ENCODE measurements at regions not wholly inside any gene's neighbourhood (a gene's known extent, or its start where the extent isn't known, plus 50 kb on each side); places are given as distances from the start of the nearest gene placed in this dataset.

- no peaks in the 10 kb centered on the region for H3K9me3 Mint-ChIP-seq (ENCODE audit: insufficient read depth)
- no peak overlapping the region for H3K27ac ChIP-seq (ENCODE audit: low read length in 2 of 2)
- H3K4me2 ChIP-seq (replicated peaks; ENCODE audit: low read depth, low read length, poor library complexity, severe bottlenecking), result no peak overlapping the region
- H3K4me1 Mint-ChIP-seq, result no peaks in the 10 kb centered on the region
- no peak overlapping the region for H3K4me3 ChIP-seq (ENCODE audit: control extremely low read depth in 1 of 5, extremely low read depth in 1 of 5, insufficient read depth in 1 of 5, low read depth in 2 of 5, low read length in 4 of 5)
- H3K27me3 ChIP-seq (replicated peaks in 1 of 4; ENCODE audit: control extremely low read depth in 1 of 4, control insufficient read depth in 3 of 4, insufficient read depth in 4 of 4, low read length in 3 of 4), result no peaks in the 10 kb centered on the region
- no peaks in the 10 kb centered on the region for H3K4me1 ChIP-seq (ENCODE audit: control insufficient read depth in 2 of 2, insufficient read depth in 2 of 2, low read length in 2 of 2)
- peaks cover 2 to 10% (median 2%) of the 10 kb centered on the region in 3 donors for H3K9me3 ChIP-seq (ENCODE audit: control extremely low read depth in 1 of 3, control insufficient read depth in 2 of 3, insufficient read depth in 1 of 3, low read length in 2 of 3)
- no peak for DNase-seq
- H3K27ac Mint-ChIP-seq, result no peak overlapping the region
- no peak for TF ChIP-seq EZH2 (IDR thresholded peaks at IDR 0.05; ENCODE audit: borderline replicate concordance, insufficient read depth, low read depth, low read length, poor library complexity, severe bottlenecking)
- no peak for TF ChIP-seq CTCF (IDR thresholded peaks at IDR 0.05)
- no peak overlapping the region for H3K9ac ChIP-seq (ENCODE audit: low read length)
- intact Hi-C loops (cut with micrococcal nuclease), result no loop called here
- POLR2A ChIA-PET, result no interaction called here
- 89% methylated on average over 1 of the region's 2 CpGs for WGBS (ENCODE audit: insufficient coverage)
- no peaks in the 10 kb centered on the region for H3K79me2 ChIP-seq (ENCODE audit: control insufficient read depth, insufficient read depth, low read length)
- CTCF ChIA-PET, result no interaction called here
- H4K20me1 ChIP-seq (ENCODE audit: control insufficient read depth, insufficient read depth, low read length, poor library complexity, severe bottlenecking), result no peaks in the 10 kb centered on the region
- H2AFZ ChIP-seq (ENCODE audit: insufficient read depth, low read depth, low read length, poor library complexity, severe bottlenecking), result no peak overlapping the region
- H3K36me3 ChIP-seq (replicated peaks in 1 of 2; ENCODE audit: control extremely low read depth in 1 of 2, control insufficient read depth in 1 of 2, extremely low read depth in 1 of 2, insufficient read depth in 2 of 2, low read length in 1 of 2), result no peaks in the 10 kb centered on the region
- no peak for ATAC-seq (ENCODE audit: low read depth)
- no peaks in the 10 kb centered on the region for H3K27me3 Mint-ChIP-seq
- H3K4me3 Mint-ChIP-seq, result no peak overlapping the region
Measured at GRCh38 chr11:97280347-97280746, 890.5 kb downstream of the JRKL start.

DNA sequence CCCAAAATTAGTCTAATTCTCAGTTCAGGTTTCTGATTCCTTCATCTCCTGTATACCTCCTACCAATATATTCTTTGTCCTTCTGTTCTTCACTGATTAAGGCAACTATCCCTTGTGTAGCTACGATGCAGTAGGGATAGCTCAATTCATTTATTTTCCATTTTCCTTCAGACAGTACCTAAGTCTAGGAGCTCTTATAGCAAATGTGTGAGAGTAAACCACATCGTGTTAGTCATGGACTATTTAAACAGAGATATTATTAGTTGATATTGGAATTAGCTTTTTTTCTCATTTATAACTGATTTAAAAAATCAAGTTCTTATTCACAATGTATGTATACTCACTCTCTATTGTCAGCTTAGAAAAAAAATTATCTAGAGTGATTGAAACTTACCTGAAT is 900.0 kb downstream of the JRKL start:
- H3K4me3 Mint-ChIP-seq, result no peak overlapping the region
- no peak for ATAC-seq (ENCODE audit: low read depth)
- H3K27ac ChIP-seq (ENCODE audit: low read length in 2 of 2), result no peak overlapping the region
- no peak for TF ChIP-seq CTCF (IDR thresholded peaks at IDR 0.05)
- TF ChIP-seq EZH2 (IDR thresholded peaks at IDR 0.05; ENCODE audit: borderline replicate concordance, insufficient read depth, low read depth, low read length, poor library complexity, severe bottlenecking), result no peak
- no peaks in the 10 kb centered on the region for H3K27me3 Mint-ChIP-seq
- no peak for DNase-seq
- H3K9me3 ChIP-seq (ENCODE audit: control extremely low read depth in 1 of 3, control insufficient read depth in 2 of 3, insufficient read depth in 1 of 3, low read length in 2 of 3), result no peaks in the 10 kb centered on the region
- no peak overlapping the region for H2AFZ ChIP-seq (ENCODE audit: insufficient read depth, low read depth, low read length, poor library complexity, severe bottlenecking)
- no peaks in the 10 kb centered on the region for H3K27me3 ChIP-seq (replicated peaks in 1 of 4; ENCODE audit: control extremely low read depth in 1 of 4, control insufficient read depth in 3 of 4, insufficient read depth in 4 of 4, low read length in 3 of 4)
- WGBS (ENCODE audit: insufficient coverage), result no CpG with 5 or more reads among the region's 2 CpGs
- H3K79me2 ChIP-seq (ENCODE audit: control insufficient read depth, insufficient read depth, low read length), result no peaks in the 10 kb centered on the region
- ChIA-PET POLR2A (no interaction called here), CTCF (no interaction called here)
- H3K4me2 ChIP-seq (replicated peaks; ENCODE audit: low read depth, low read length, poor library complexity, severe bottlenecking), result no peak overlapping the region
- no peaks in the 10 kb centered on the region for H3K4me1 Mint-ChIP-seq
- H3K36me3 ChIP-seq (replicated peaks in 1 of 2; ENCODE audit: control extremely low read depth in 1 of 2, control insufficient read depth in 1 of 2, extremely low read depth in 1 of 2, insufficient read depth in 2 of 2, low read length in 1 of 2), result no peaks in the 10 kb centered on the region
- no peaks in the 10 kb centered on the region for H4K20me1 ChIP-seq (ENCODE audit: control insufficient read depth, insufficient read depth, low read length, poor library complexity, severe bottlenecking)
- H3K4me3 ChIP-seq (ENCODE audit: control extremely low read depth in 1 of 5, extremely low read depth in 1 of 5, insufficient read depth in 1 of 5, low read depth in 2 of 5, low read length in 4 of 5), result no peak overlapping the region
- H3K9ac ChIP-seq (ENCODE audit: low read length), result no peak overlapping the region
- no peak overlapping the region for H3K27ac Mint-ChIP-seq
- intact Hi-C loops (cut with micrococcal nuclease), result no loop called here
- H3K4me1 ChIP-seq (ENCODE audit: control insufficient read depth in 2 of 2, insufficient read depth in 2 of 2, low read length in 2 of 2), result no peaks in the 10 kb centered on the region
- peaks cover 3% of the 10 kb centered on the region for H3K9me3 Mint-ChIP-seq (ENCODE audit: insufficient read depth)
